Gastrocnemius medialis (tissue), 4 donors: ENCODE measurements at regions not wholly inside any gene's neighbourhood (a gene's known extent, or its start where the extent isn't known, plus 50 kb on each side); places are given as distances from the start of the nearest gene placed in this dataset.

ENCODE experiments used
- ATAC-seq, 2 donors: fragments of 150-250 bp; one replicate each; pipeline ENCODE4 v1.9.1; 2016
- DNase-seq, 2 donors: peaks; one replicate each; pipeline ENCODE4 v3.0.0-alpha.2; 2019
- H3K27ac ChIP-seq, 4 donors: fragments of 200-600 bp; sonication (generic); 1 replicate in 1 of 4; 2 replicates in 3 of 4; pipeline ENCODE4 v1.5.1; 2016 to 2018; ENCODE audit warnings: mild to moderate bottlenecking in 2 of 4, moderate library complexity in 1 of 4
- H3K27me3 ChIP-seq, 3 donors: fragments of 200-600 bp; sonication (generic) in 2 of 3; 1 replicate in 1 of 3; 2 replicates in 2 of 3; pipeline versions ENCODE4 v1.5.1 to v1.6.0; 2016 to 2019; ENCODE audit warnings: mild to moderate bottlenecking in 1 of 3, moderate library complexity in 1 of 3
- H3K36me3 ChIP-seq, 2 donors: fragments of 200-600 bp; sonication (generic) in 1 of 2; one replicate each; pipeline ENCODE4 v1.5.1; 2017 to 2018
- H3K4me1 ChIP-seq, 2 donors: fragments of 200-600 bp; sonication (generic) in 1 of 2; one replicate each; pipeline ENCODE4 v1.5.1; 2016 to 2017; ENCODE audit warnings: mild to moderate bottlenecking in 2 of 2
- H3K4me3 ChIP-seq, 4 donors: fragments of 200-600 bp; sonication (generic) in 3 of 4; 1 replicate in 1 of 4; 2 replicates in 3 of 4; pipeline ENCODE4 v1.5.1; 2016 to 2019; ENCODE audit warnings: mild to moderate bottlenecking in 2 of 4
- H3K9me3 ChIP-seq, 3 donors: fragments of 200-600 bp; sonication (generic) in 2 of 3; 1 replicate in 1 of 3; 2 replicates in 2 of 3; pipeline ENCODE4 v1.5.1; 2016 to 2019
- CTCF ChIP-seq, 5 experiments: fragments of 450-650 bp in 3 of 5; fragments of 200-600 bp in 2 of 5; sonication (generic) in 2 of 5; IDR thresholded peaks in 4 of 5; conservative IDR thresholded peaks in 1 of 5; 1 replicate in 4 of 5; 2 replicates in 1 of 5; pipeline ENCODE4 v1.5.1; 2016 to 2019; ENCODE audit warnings: antibody characterized with exemption in 5 of 5, mild to moderate bottlenecking in 3 of 5, moderate library complexity in 3 of 5
- POLR2A ChIP-seq, 2 donors: fragments of 450-650 bp; IDR thresholded peaks; one replicate each; pipeline ENCODE4 v1.6.1; 2017; ENCODE audit warnings: antibody characterized with exemption in 2 of 2, mild to moderate bottlenecking in 2 of 2, moderate library complexity in 2 of 2
- in situ Hi-C, 4 donors: fragments of 200-750 bp; cut with MboI; loops; one replicate each; pipeline versions ENCODE4 v1.15.0 to v1.8.0; 2017; ENCODE audit warnings: low sequenced_read_pairs in 4 of 4
- intact Hi-C: fragments of 100-400 bp; cut with DNase I; formaldehyde crosslinking; loops from one replicate; pipeline ENCODE4 v1.15.1; 2023; ENCODE audit warnings: low total_unique reads

- Histone ChIP-seq H3K27me3 (no peaks in the 10 kb centered on the region), H3K27ac (no peak overlapping the region), H3K4me3 (no peak overlapping the region), H3K9me3 (no peaks in the 10 kb centered on the region), H3K36me3 (no peaks in the 10 kb centered on the region), H3K4me1 (no peaks in the 10 kb centered on the region)
- ATAC-seq (no peak), DNase-seq (no peak)
- TF ChIP-seq CTCF (IDR thresholded peaks at IDR 0.05 in 4 of 5, conservative IDR thresholded peaks at IDR 0.05 in 1 of 5) = no peak
- no peak for TF ChIP-seq POLR2A (IDR thresholded peaks at IDR 0.05)
- in situ Hi-C loops (no loop called here), intact Hi-C loops (no loop called here)
Observed at GRCh38 chr6:132053511-132053910, 102.3 kb upstream of the CCN2 start.

GRCh38 chr6:132052096-132052495 is 100.9 kb upstream of the CCN2 start:
- no peaks in the 10 kb centered on the region for H3K27me3 ChIP-seq
- DNase-seq = no peak
- in situ Hi-C loops = no loop called here
- no peaks in the 10 kb centered on the region for H3K9me3 ChIP-seq
- no peak overlapping the region for H3K27ac ChIP-seq
- no peak for TF ChIP-seq POLR2A (IDR thresholded peaks at IDR 0.05)
- no peak for TF ChIP-seq CTCF (IDR thresholded peaks at IDR 0.05 in 4 of 5, conservative IDR thresholded peaks at IDR 0.05 in 1 of 5)
- H3K36me3 ChIP-seq = no peaks in the 10 kb centered on the region
- intact Hi-C loops = no loop called here
- no peak for ATAC-seq
- H3K4me1 ChIP-seq = no peaks in the 10 kb centered on the region
- H3K4me3 ChIP-seq = no peak overlapping the region

DNA sequence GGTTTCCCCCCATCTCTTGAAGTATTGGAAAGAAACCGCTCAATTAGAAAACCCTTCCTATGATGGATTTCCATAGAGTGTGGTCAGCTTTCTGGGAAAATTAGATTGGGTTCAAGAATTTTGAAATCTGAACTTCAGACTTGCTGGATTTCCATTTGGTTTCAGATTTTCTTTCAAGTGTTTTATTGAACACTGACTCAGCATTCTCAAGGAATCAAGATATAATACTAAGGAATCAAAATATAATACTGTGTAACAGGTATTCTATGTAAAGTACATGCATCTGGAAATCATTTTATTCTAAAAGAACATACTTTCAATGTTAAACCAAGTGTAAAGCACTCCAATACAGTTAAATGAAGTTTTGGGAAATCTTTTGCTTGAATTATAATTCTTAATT is 94.7 kb upstream of the CCN2 start:
- no peak for ATAC-seq
- intact Hi-C loops = no loop called here

GRCh38 chr6:132043148-132043547 is 92.0 kb upstream of the CCN2 start:
- no peak for DNase-seq

More for the DNA sequence above, 94.7 kb upstream of the CCN2 start:
- Histone ChIP-seq H3K4me3 (no peak overlapping the region), H3K27ac (no peak overlapping the region), H3K9me3 (no peaks in the 10 kb centered on the region), H3K36me3 (no peaks in the 10 kb centered on the region), H3K27me3 (no peaks in the 10 kb centered on the region), H3K4me1 (no peaks in the 10 kb centered on the region)
- no peak for DNase-seq
- TF ChIP-seq POLR2A (IDR thresholded peaks at IDR 0.05) (no peak), CTCF (IDR thresholded peaks at IDR 0.05 in 4 of 5, conservative IDR thresholded peaks at IDR 0.05 in 1 of 5) (no peak)
- in situ Hi-C loops = no loop called here

More at GRCh38 chr6:132043148-132043547, 92.0 kb upstream of the CCN2 start:
- Histone ChIP-seq H3K9me3 (no peaks in the 10 kb centered on the region), H3K4me3 (no peak overlapping the region), H3K27ac (no peak overlapping the region), H3K27me3 (no peaks in the 10 kb centered on the region), H3K36me3 (no peaks in the 10 kb centered on the region), H3K4me1 (no peaks in the 10 kb centered on the region)
- intact Hi-C loops = no loop called here
- TF ChIP-seq CTCF (IDR thresholded peaks at IDR 0.05 in 4 of 5, conservative IDR thresholded peaks at IDR 0.05 in 1 of 5) (no peak), POLR2A (IDR thresholded peaks at IDR 0.05) (no peak)
- in situ Hi-C loops = no loop called here
- ATAC-seq = no peak
